ENCODE measurements at regions not wholly inside any gene's neighbourhood (a gene's known extent, or its start where the extent isn't known, plus 50 kb on each side); places are given as distances from the start of the nearest gene placed in this dataset.
"Not testable (repeated sequence)": the region's sequence is repeated elsewhere in the genome, so short reads cannot be mapped to it uniquely, and the experiment has no call there.

- no peak for DNase-seq
Measured at GRCh38 chr10:8174762-8175161, 120.3 kb downstream of the GATA3 start.

GRCh38 chr10:8177526-8177925 lies 123.0 kb downstream of the GATA3 start:
- not testable (repeated sequence) for DNase-seq

GRCh38 chr10:8179773-8180172 lies 125.3 kb downstream of the GATA3 start:
- not testable (repeated sequence) for DNase-seq

GRCh38 chr10:8180360-8181109 lies 126.0 kb downstream of the GATA3 start:
- peak; percentile 59 for DNase-seq

- no peak for DNase-seq
Measured at GRCh38 chr10:8181496-8182157, 127.1 kb downstream of the GATA3 start.

- no peak for DNase-seq
Measured at GRCh38 chr10:8182806-8183205, 128.3 kb downstream of the GATA3 start.

- DNase-seq: no peak
Measured at GRCh38 chr10:8183241-8183704, 128.8 kb downstream of the GATA3 start.

- no peak for DNase-seq
Measured at GRCh38 chr10:8187171-8187666, 132.7 kb downstream of the GATA3 start.

GRCh38 chr10:8189458-8189857 lies 135.0 kb downstream of the GATA3 start:
- DNase-seq: no peak

GRCh38 chr10:8192301-8192700 lies 137.8 kb downstream of the GATA3 start:
- DNase-seq: no peak

- no peak for DNase-seq
Measured at GRCh38 chr10:8193546-8193945, 139.1 kb downstream of the GATA3 start.

GRCh38 chr10:8194050-8194449 lies 139.6 kb downstream of the GATA3 start:
- no peak for DNase-seq

- DNase-seq: no peak
Measured at GRCh38 chr10:8206882-8207281, 152.4 kb downstream of the GATA3 start.

- no peak for DNase-seq
Measured at GRCh38 chr10:8211631-8212030, 157.1 kb downstream of the GATA3 start.

GRCh38 chr10:8213735-8214134 lies 159.2 kb downstream of the GATA3 start:
- DNase-seq: no peak

GRCh38 chr10:8214587-8214986 lies 160.1 kb downstream of the GATA3 start:
- DNase-seq: no peak

- DNase-seq: no peak
Measured at GRCh38 chr10:8216893-8217292, 162.4 kb downstream of the GATA3 start.

GRCh38 chr10:8221451-8221850 lies 167.0 kb downstream of the GATA3 start:
- no peak for DNase-seq

- no peak for DNase-seq
Measured at GRCh38 chr10:8224591-8224990, 170.1 kb downstream of the GATA3 start.

GRCh38 chr10:8225187-8225586 lies 170.7 kb downstream of the GATA3 start:
- DNase-seq: no peak

GRCh38 chr10:8227246-8227645 lies 172.8 kb downstream of the GATA3 start:
- DNase-seq: no peak

GRCh38 chr10:8229153-8229552 lies 174.7 kb downstream of the GATA3 start:
- DNase-seq: no peak

GRCh38 chr10:8230902-8231301 lies 176.4 kb downstream of the GATA3 start:
- no peak for DNase-seq

GRCh38 chr10:8233049-8233448 lies 178.6 kb downstream of the GATA3 start:
- no peak for DNase-seq
